A673 (cell line): ENCODE measurements at regions not wholly inside any gene's neighbourhood (a gene's known extent, or its start where the extent isn't known, plus 50 kb on each side); places are given as distances from the start of the nearest gene placed in this dataset.

Experiments
- BruUV-seq: library from RNA; stranded (reverse); fragments of 400-500 nt; replicated peaks from 2 replicates; lab custom pipeline; 2021; lab: Mats Ljungman, UMichigan
- CTCF ChIA-PET: fragments of 300-600 bp; sonication (Branson Sonifier 250); formaldehyde crosslinking; loops from one replicate; lab custom pipeline; 2022; ENCODE audit warnings: antibody characterized with exemption; lab: Charles Lee
- POLR2A ChIA-PET: fragments of 300-600 bp; sonication (Branson Sonifier 250); formaldehyde crosslinking; loops from one replicate; lab custom pipeline; 2022; ENCODE audit warnings: antibody characterized with exemption; ENCODE audit not compliant: low non-redundant PET; lab: Charles Lee
- DNase-seq: peaks from one replicate; pipeline ENCODE4 v3.0.0-alpha.2; 2015; ENCODE audit warnings: low spot score
- H3K27ac ChIP-seq: fragments of 200-600 bp; sonication (generic); 2 replicates; pipeline ENCODE4 v1.5.1; 2016; ENCODE audit warnings: mixed run types, low read depth, mild to moderate bottlenecking, mixed read lengths, antibody characterized with exemption, low read length; ENCODE audit not compliant: poor library complexity, severe bottlenecking
- H3K27me3 ChIP-seq: fragments of 200-600 bp; sonication (generic); replicated peaks from 2 replicates; pipeline ENCODE4 v1.6.1; 2017; ENCODE audit warnings: mixed run types, low read depth, mild to moderate bottlenecking, mixed read lengths, antibody characterized with exemption, low read length; ENCODE audit not compliant: insufficient read depth, poor library complexity
- H3K36me3 ChIP-seq: fragments of 200-600 bp; sonication (generic); 2 replicates; pipeline ENCODE4 v1.6.1; 2016; ENCODE audit warnings: mixed run types, mild to moderate bottlenecking, mixed read lengths, antibody characterized with exemption, low read length; ENCODE audit not compliant: insufficient read depth, poor library complexity, severe bottlenecking
- H3K4me1 ChIP-seq: fragments of 200-600 bp; sonication (generic); 2 replicates; pipeline ENCODE4 v1.6.1; 2017; ENCODE audit warnings: mixed run types, mild to moderate bottlenecking, mixed read lengths, antibody characterized with exemption, low read length; ENCODE audit not compliant: insufficient read depth, poor library complexity, severe bottlenecking
- H3K4me3 ChIP-seq: fragments of 200-600 bp; sonication (generic); 2 replicates; pipeline ENCODE4 v1.5.1; 2016; ENCODE audit warnings: low read depth, mixed run types, mild to moderate bottlenecking, mixed read lengths, low read length; ENCODE audit not compliant: poor library complexity, severe bottlenecking
- H3K9me3 ChIP-seq: fragments of 200-600 bp; sonication (generic); 2 replicates; pipeline ENCODE4 v1.6.1; 2016; ENCODE audit warnings: mixed run types, low read depth, mild to moderate bottlenecking, mixed read lengths, antibody characterized with exemption, low read length; ENCODE audit not compliant: poor library complexity, severe bottlenecking
- CTCF ChIP-seq: fragments of 300-800, 200-600 bp; sonication (generic); conservative IDR thresholded peaks from 2 replicates; pipeline ENCODE4 v1.5.1; 2017; ENCODE audit warnings: low read depth, mild to moderate bottlenecking, antibody characterized with exemption, low read length, moderate library complexity, mixed read lengths
- EZH2 ChIP-seq: fragments of 200-600 bp; sonication (generic); IDR thresholded peaks from 2 replicates; pipeline ENCODE4 v1.6.1; 2017; ENCODE audit warnings: borderline replicate concordance, low read depth, mild to moderate bottlenecking, mixed read lengths, antibody characterized with exemption, low read length; ENCODE audit not compliant: poor library complexity, severe bottlenecking
- intact Hi-C: fragments of 100-400 bp; cut with micrococcal nuclease; formaldehyde crosslinking; loops from one replicate; pipeline ENCODE4 v1.10.0; 2022; ENCODE audit not compliant: unreplicated experiment

- ChIA-PET POLR2A (no interaction called here), CTCF (no interaction called here)
- no TSS peak for BruUV-seq
- no peaks in the 10 kb centered on the region for H3K4me1 ChIP-seq
- no peaks in the 10 kb centered on the region for H3K36me3 ChIP-seq
- intact Hi-C loops: no loop called here
- no peak for DNase-seq
- H3K4me3 ChIP-seq: no peak overlapping the region
- H3K27me3 ChIP-seq: peaks cover 15% of the 10 kb centered on the region
- H3K9me3 ChIP-seq: no peaks in the 10 kb centered on the region
- H3K27ac ChIP-seq: no peak overlapping the region
- TF ChIP-seq CTCF: no peak
- no peak for TF ChIP-seq EZH2
These were observed 366.4 kb downstream of the ZNF521 start for GRCh38 chr18:24985586-24985985.

- no peak for DNase-seq
- H3K36me3 ChIP-seq: no peaks in the 10 kb centered on the region
- intact Hi-C loops: no loop called here
- no peaks in the 10 kb centered on the region for H3K9me3 ChIP-seq
- ChIA-PET POLR2A (no interaction called here), CTCF (no interaction called here)
- H3K27me3 ChIP-seq: peaks cover 15% of the 10 kb centered on the region
- no TSS peak for BruUV-seq
- no peaks in the 10 kb centered on the region for H3K4me1 ChIP-seq
- TF ChIP-seq CTCF (no peak), EZH2 (no peak)
- no peak overlapping the region for H3K4me3 ChIP-seq
- no peak overlapping the region for H3K27ac ChIP-seq
These were observed 365.2 kb downstream of the ZNF521 start for GRCh38 chr18:24986666-24987302.

GRCh38 chr18:24987303-24988252 is 364.4 kb downstream of the ZNF521 start:
- DNase-seq: no peak
- intact Hi-C loops: no loop called here
- no peak overlapping the region for H3K27ac ChIP-seq
- ChIA-PET CTCF (no interaction called here), POLR2A (no interaction called here)
- no peak for TF ChIP-seq EZH2
- no peak for TF ChIP-seq CTCF
- no peaks in the 10 kb centered on the region for H3K9me3 ChIP-seq
- H3K4me1 ChIP-seq: no peaks in the 10 kb centered on the region
- H3K4me3 ChIP-seq: no peak overlapping the region
- no TSS peak for BruUV-seq
- H3K27me3 ChIP-seq: peaks cover 15% of the 10 kb centered on the region
- H3K36me3 ChIP-seq: no peaks in the 10 kb centered on the region
